GM23248 (cell line): ENCODE measurements at regions not wholly inside any gene's neighbourhood (a gene's known extent, or its start where the extent isn't known, plus 50 kb on each side); places are given as distances from the start of the nearest gene placed in this dataset.

Source experiments
- EZH2 ChIP-seq: fragments of 200-600 bp; sonication (generic); IDR thresholded peaks from 2 replicates; pipeline ENCODE4 v1.6.1; 2018; ENCODE audit warnings: antibody characterized with exemption, mild to moderate bottlenecking; ENCODE audit not compliant: insufficient read depth, poor library complexity, severe bottlenecking
- EZH2phosphoT487 ChIP-seq: fragments of 200-600 bp; sonication (generic); IDR thresholded peaks from 2 replicates; pipeline ENCODE4 v1.6.1; 2018; ENCODE audit warnings: antibody characterized with exemption, moderate library complexity, mild to moderate bottlenecking, low read depth; ENCODE audit not compliant: insufficient read depth

DNA sequence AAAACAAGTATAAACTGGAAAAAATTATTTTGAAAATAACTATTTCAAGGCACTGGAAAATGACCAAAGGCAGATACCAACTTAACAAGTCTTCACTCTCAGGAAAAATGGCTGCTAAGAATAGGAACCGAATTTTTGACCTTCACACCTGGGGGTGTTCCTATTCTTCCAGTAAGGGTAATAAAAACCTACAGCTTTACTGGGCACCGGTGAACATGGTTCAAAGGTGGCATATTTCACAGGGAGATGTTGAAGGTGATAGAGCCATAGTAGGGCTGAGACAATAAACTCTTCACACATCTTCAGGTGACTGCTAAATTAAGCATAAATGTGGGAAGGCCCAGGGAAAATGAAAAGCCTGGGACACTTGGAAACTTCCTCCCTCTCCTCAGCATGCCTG lies 65.4 kb upstream of the IFFO2 start:
- TF ChIP-seq EZH2 (no peak), EZH2phosphoT487 (no peak)
